ENCODE measurements at regions not wholly inside any gene's neighbourhood (a gene's known extent, or its start where the extent isn't known, plus 50 kb on each side); places are given as distances from the start of the nearest gene placed in this dataset.

- no peaks in the 10 kb centered on the region for H3K27me3 Mint-ChIP-seq (ENCODE audit: low read depth)
- no peak for DNase-seq
- H3K36me3 Mint-ChIP-seq (ENCODE audit: insufficient read depth in 1 of 3, low read depth in 3 of 3), result no peaks in the 10 kb centered on the region; a peak in 1 of 7 replicates
- Histone ChIP-seq H2BK120ac (ENCODE audit: low read depth, low read length, poor library complexity, severe bottlenecking) (no peak overlapping the region), H3K27me3 (ENCODE audit: insufficient read depth, low read length) (no peaks in the 10 kb centered on the region), H3K79me1 (ENCODE audit: insufficient read depth, low read depth, low read length, poor library complexity, severe bottlenecking) (no peaks in the 10 kb centered on the region), H2AFZ (ENCODE audit: low read length) (no peak overlapping the region), H2BK5ac (ENCODE audit: insufficient read length, low read length) (no peak overlapping the region), H3K79me2 (ENCODE audit: insufficient read depth, low read length) (no peaks in the 10 kb centered on the region), H3K27ac (ENCODE audit: insufficient read length, low read depth, low read length) (no peak overlapping the region), H3T11ph (ENCODE audit: low read length) (no peak overlapping the region), H2BK15ac (ENCODE audit: low read depth, low read length) (no peak overlapping the region), H3K18ac (ENCODE audit: insufficient read length, low read depth, low read length) (no peak overlapping the region), H4K20me1 (ENCODE audit: control insufficient read depth, insufficient read depth, insufficient read length) (no peaks in the 10 kb centered on the region), H3K23ac (ENCODE audit: insufficient read length, low read depth, low read length) (no peak overlapping the region), H3K4ac (ENCODE audit: low read depth, low read length) (no peak overlapping the region), H4K8ac (replicated peaks; ENCODE audit: insufficient read length, low read depth, low read length) (no peak overlapping the region), H2AK5ac (ENCODE audit: insufficient read length, low read length) (no peak overlapping the region), H3K4me2 (ENCODE audit: insufficient read depth, insufficient read length, low read length) (no peak overlapping the region), H3K56ac (ENCODE audit: insufficient read length, low read depth, low read length) (no peak overlapping the region), H3K23me2 (ENCODE audit: insufficient read length, low read depth, low read length, poor library complexity, severe bottlenecking) (no peaks in the 10 kb centered on the region), H4K91ac (ENCODE audit: insufficient read length, low read depth, low read length) (no peak overlapping the region), H3K14ac (ENCODE audit: insufficient read depth, low read length) (no peak overlapping the region), H2BK12ac (ENCODE audit: insufficient read length, low read depth, low read length) (no peak overlapping the region), H2BK20ac (ENCODE audit: low read depth, low read length, poor library complexity, severe bottlenecking) (no peak overlapping the region), H4K5ac (ENCODE audit: insufficient read length, low read depth, low read length) (no peak overlapping the region), H3K9ac (ENCODE audit: extremely low read depth, insufficient read length, low read length) (no peak overlapping the region), H3K9me3 (ENCODE audit: control insufficient read depth, low read depth, low read length) (no peaks in the 10 kb centered on the region), H3K4me1 (ENCODE audit: insufficient read depth, low read length) (no peaks in the 10 kb centered on the region)
- H3K4me1 Mint-ChIP-seq, result no peaks in the 10 kb centered on the region
- no peak overlapping the region for H3K4me3 Mint-ChIP-seq
- WGBS (ENCODE audit: extremely low coverage, insufficient read length, low lambda C conversion rate), result no CpG with 5 or more reads among the region's 3 CpGs
- no peaks in the 10 kb centered on the region; a peak in 1 of 5 replicates for H3K9me3 Mint-ChIP-seq
- TF ChIP-seq CTCF (conservative IDR thresholded peaks at IDR 0.05), result no peak
- no peak overlapping the region for H3K27ac Mint-ChIP-seq
These were observed 686.5 kb upstream of the COX7C start for GRCh38 chr5:85931220-85931619.

Data from H9 (cell line).